ENCODE measurements at regions not wholly inside any gene's neighbourhood (a gene's known extent, or its start where the extent isn't known, plus 50 kb on each side); places are given as distances from the start of the nearest gene placed in this dataset.

- TF ChIP-seq CTCF (IDR thresholded peaks at IDR 0.05; ENCODE audit: low read depth, low read length) = no peak
- no peaks in the 10 kb centered on the region for H3K36me3 ChIP-seq
- no peaks in the 10 kb centered on the region for H3K9me3 ChIP-seq
- no peak overlapping the region for H3K4me3 ChIP-seq (ENCODE audit: low read depth, low read length)
- no peaks in the 10 kb centered on the region for H3K27me3 ChIP-seq
- no peaks in the 10 kb centered on the region for H3K4me1 ChIP-seq
- no peak for DNase-seq
These were observed 864.6 kb downstream of the SUCLG1 start for GRCh38 chr2:83594241-83595120.

- H3K36me3 ChIP-seq = no peaks in the 10 kb centered on the region
- TF ChIP-seq CTCF (IDR thresholded peaks at IDR 0.05; ENCODE audit: low read depth, low read length) = no peak
- DNase-seq = no peak
- no peak overlapping the region for H3K4me3 ChIP-seq (ENCODE audit: low read depth, low read length)
- H3K4me1 ChIP-seq = no peaks in the 10 kb centered on the region
- no peaks in the 10 kb centered on the region for H3K27me3 ChIP-seq
- H3K9me3 ChIP-seq = no peaks in the 10 kb centered on the region
These were observed 871.8 kb downstream of the SUCLG1 start for GRCh38 chr2:83587309-83587708.

- Histone ChIP-seq H3K27me3 (no peaks in the 10 kb centered on the region), H3K4me1 (no peaks in the 10 kb centered on the region), H3K9me3 (no peaks in the 10 kb centered on the region), H3K36me3 (no peaks in the 10 kb centered on the region), H3K4me3 (ENCODE audit: low read depth, low read length) (no peak overlapping the region)
- TF ChIP-seq CTCF (IDR thresholded peaks at IDR 0.05; ENCODE audit: low read depth, low read length) = no peak
- DNase-seq = no peak
These were observed 873.8 kb downstream of the SUCLG1 start for GRCh38 chr2:83585250-83585649.

- no peak for TF ChIP-seq CTCF (IDR thresholded peaks at IDR 0.05; ENCODE audit: low read depth, low read length)
- H3K9me3 ChIP-seq = no peaks in the 10 kb centered on the region
- no peak for DNase-seq
These were observed 874.4 kb downstream of the SUCLG1 start for GRCh38 chr2:83584672-83585071.

GRCh38 chr2:83582589-83582988, 876.5 kb downstream of the SUCLG1 start:
- H3K9me3 ChIP-seq = no peaks in the 10 kb centered on the region
- H3K36me3 ChIP-seq = no peaks in the 10 kb centered on the region
- no peaks in the 10 kb centered on the region for H3K4me1 ChIP-seq
- no peak for TF ChIP-seq CTCF (IDR thresholded peaks at IDR 0.05; ENCODE audit: low read depth, low read length)
- no peak for DNase-seq
- no peaks in the 10 kb centered on the region for H3K27me3 ChIP-seq
- H3K4me3 ChIP-seq (ENCODE audit: low read depth, low read length) = no peak overlapping the region

More at GRCh38 chr2:83584672-83585071, 874.4 kb downstream of the SUCLG1 start:
- Histone ChIP-seq H3K4me1 (no peaks in the 10 kb centered on the region), H3K36me3 (no peaks in the 10 kb centered on the region), H3K27me3 (no peaks in the 10 kb centered on the region), H3K4me3 (ENCODE audit: low read depth, low read length) (no peak overlapping the region)

GRCh38 chr2:83579507-83579906, 879.6 kb downstream of the SUCLG1 start:
- H3K27me3 ChIP-seq = no peaks in the 10 kb centered on the region
- no peaks in the 10 kb centered on the region for H3K9me3 ChIP-seq
- no peak for DNase-seq
- H3K36me3 ChIP-seq = no peaks in the 10 kb centered on the region
- TF ChIP-seq CTCF (IDR thresholded peaks at IDR 0.05; ENCODE audit: low read depth, low read length) = no peak
- H3K4me1 ChIP-seq = no peaks in the 10 kb centered on the region
- no peak overlapping the region for H3K4me3 ChIP-seq (ENCODE audit: low read depth, low read length)
